Nephron progenitor cell (in vitro differentiated cells): ENCODE measurements at regions not wholly inside any gene's neighbourhood (a gene's known extent, or its start where the extent isn't known, plus 50 kb on each side); places are given as distances from the start of the nearest gene placed in this dataset.

Experiments
- DNase-seq: peaks from one replicate; pipeline ENCODE4 v3.0.0; 2021
- H3K27ac Mint-ChIP-seq: 2 replicates; pipeline ENCODE4 v1.8.0; 2021; ENCODE audit warnings: mild to moderate bottlenecking, moderate library complexity, mixed read lengths
- H3K27me3 Mint-ChIP-seq: 2 replicates; pipeline ENCODE4 v1.8.0; 2021; ENCODE audit warnings: mild to moderate bottlenecking, low read depth, mixed read lengths; ENCODE audit not compliant: poor library complexity
- H3K36me3 Mint-ChIP-seq: 2 replicates; pipeline ENCODE4 v1.8.0; 2021; ENCODE audit warnings: low read depth, mixed read lengths
- H3K4me1 Mint-ChIP-seq: 2 replicates; pipeline ENCODE4 v1.8.0; 2021; ENCODE audit warnings: mixed read lengths
- H3K4me3 Mint-ChIP-seq: 2 replicates; pipeline ENCODE4 v1.8.0; 2021; ENCODE audit warnings: mild to moderate bottlenecking, moderate library complexity, mixed read lengths
- H3K9me3 Mint-ChIP-seq: 2 replicates; pipeline ENCODE4 v1.8.0; 2021; ENCODE audit warnings: mild to moderate bottlenecking, moderate library complexity, mixed read lengths
- TF ChIP-seq, protein P1 (sequence below): fragments of 200-600 bp; sonication (generic); IDR thresholded peaks from 2 replicates; pipeline ENCODE4 v1.5.0; 2021; ENCODE audit warnings: antibody characterized with exemption

DNA sequence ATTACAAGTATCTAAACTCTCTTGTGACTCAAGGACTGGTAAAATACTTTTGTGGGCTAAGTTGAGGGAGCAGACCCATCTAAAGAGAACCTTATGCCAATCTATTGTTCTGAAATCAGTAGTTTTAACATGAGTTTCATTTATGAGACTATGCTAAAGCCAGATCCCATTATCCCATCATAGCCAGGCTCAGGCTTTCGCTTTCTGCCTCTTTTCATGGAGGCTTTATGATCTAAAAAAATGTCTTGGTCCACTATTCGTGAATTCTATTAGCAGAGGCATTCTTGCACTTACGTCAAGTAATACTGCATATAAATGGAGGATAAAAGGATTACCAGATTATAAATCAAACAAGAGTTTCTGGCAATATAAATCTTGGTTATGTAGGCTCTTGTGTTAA lies 1636.9 kb upstream of the ACVR2A start:
- TF ChIP-seq, protein P1, sequence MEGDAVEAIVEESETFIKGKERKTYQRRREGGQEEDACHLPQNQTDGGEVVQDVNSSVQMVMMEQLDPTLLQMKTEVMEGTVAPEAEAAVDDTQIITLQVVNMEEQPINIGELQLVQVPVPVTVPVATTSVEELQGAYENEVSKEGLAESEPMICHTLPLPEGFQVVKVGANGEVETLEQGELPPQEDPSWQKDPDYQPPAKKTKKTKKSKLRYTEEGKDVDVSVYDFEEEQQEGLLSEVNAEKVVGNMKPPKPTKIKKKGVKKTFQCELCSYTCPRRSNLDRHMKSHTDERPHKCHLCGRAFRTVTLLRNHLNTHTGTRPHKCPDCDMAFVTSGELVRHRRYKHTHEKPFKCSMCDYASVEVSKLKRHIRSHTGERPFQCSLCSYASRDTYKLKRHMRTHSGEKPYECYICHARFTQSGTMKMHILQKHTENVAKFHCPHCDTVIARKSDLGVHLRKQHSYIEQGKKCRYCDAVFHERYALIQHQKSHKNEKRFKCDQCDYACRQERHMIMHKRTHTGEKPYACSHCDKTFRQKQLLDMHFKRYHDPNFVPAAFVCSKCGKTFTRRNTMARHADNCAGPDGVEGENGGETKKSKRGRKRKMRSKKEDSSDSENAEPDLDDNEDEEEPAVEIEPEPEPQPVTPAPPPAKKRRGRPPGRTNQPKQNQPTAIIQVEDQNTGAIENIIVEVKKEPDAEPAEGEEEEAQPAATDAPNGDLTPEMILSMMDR, result no peak
- peaks cover 3% of the 10 kb centered on the region for H3K9me3 Mint-ChIP-seq
- no peaks in the 10 kb centered on the region for H3K4me1 Mint-ChIP-seq
- no peaks in the 10 kb centered on the region for H3K27me3 Mint-ChIP-seq
- no peaks in the 10 kb centered on the region for H3K36me3 Mint-ChIP-seq
- no peak overlapping the region for H3K4me3 Mint-ChIP-seq
- no peak overlapping the region for H3K27ac Mint-ChIP-seq
- DNase-seq, result no peak

DNA sequence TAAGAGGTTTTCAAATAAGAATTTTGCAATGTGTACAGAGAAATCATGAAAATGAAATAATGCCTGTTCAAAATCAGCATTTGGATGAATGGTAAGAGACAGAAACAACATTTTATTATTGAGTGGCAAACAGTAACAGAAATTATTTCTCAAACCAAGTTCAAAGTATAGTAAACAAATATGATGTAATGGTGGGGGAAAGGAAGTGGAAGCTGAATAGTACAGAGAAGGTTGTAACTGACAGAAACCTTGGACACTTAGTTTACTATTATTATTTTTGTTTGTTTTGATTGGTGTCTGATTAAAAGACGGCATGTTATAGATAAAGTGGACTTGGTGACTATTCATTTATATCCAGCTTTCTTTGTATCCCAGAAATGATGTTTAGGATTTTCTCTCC lies 1637.4 kb upstream of the ACVR2A start:
- H3K27me3 Mint-ChIP-seq, result no peaks in the 10 kb centered on the region

DNA sequence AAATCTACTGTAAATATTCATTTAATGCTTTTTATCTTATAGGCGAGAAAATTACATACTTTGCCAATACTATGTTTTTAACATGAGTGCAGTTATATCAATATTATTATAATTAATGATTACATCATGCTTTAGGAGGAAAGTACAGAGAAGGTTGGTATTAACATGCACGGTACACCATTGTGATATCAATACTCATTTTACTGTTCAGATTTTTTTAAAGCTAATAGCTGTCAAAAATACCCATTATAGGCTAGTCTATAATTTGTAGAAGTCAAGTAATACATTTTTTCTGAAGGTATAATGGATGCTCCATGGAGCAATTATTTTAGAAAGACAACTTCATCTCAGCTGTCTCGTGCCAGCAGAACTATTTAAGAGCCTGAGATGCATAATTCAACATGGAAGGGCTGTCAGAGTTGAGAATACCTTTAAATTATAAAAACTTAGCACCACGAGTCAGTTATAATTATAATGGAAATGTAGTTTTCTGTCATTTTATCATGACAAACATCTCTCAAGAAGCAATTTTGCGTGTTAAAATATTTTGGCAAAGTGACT lies 1641.7 kb upstream of the ACVR2A start:
- H3K36me3 Mint-ChIP-seq, result no peaks in the 10 kb centered on the region
- no peaks in the 10 kb centered on the region for H3K27me3 Mint-ChIP-seq
- DNase-seq, result no peak
- TF ChIP-seq, protein P1, result no peak
- H3K4me1 Mint-ChIP-seq, result no peaks in the 10 kb centered on the region
- no peak overlapping the region for H3K27ac Mint-ChIP-seq
- H3K4me3 Mint-ChIP-seq, result no peak overlapping the region
- no peaks in the 10 kb centered on the region for H3K9me3 Mint-ChIP-seq

More for the DNA sequence above, 1637.4 kb upstream of the ACVR2A start:
- Mint-ChIP-seq H3K9me3 (peaks cover 3% of the 10 kb centered on the region), H3K4me1 (no peaks in the 10 kb centered on the region), H3K36me3 (no peaks in the 10 kb centered on the region), H3K27ac (no peak overlapping the region), H3K4me3 (no peak overlapping the region)
- no peak for DNase-seq
- TF ChIP-seq, protein P1, result no peak

DNA sequence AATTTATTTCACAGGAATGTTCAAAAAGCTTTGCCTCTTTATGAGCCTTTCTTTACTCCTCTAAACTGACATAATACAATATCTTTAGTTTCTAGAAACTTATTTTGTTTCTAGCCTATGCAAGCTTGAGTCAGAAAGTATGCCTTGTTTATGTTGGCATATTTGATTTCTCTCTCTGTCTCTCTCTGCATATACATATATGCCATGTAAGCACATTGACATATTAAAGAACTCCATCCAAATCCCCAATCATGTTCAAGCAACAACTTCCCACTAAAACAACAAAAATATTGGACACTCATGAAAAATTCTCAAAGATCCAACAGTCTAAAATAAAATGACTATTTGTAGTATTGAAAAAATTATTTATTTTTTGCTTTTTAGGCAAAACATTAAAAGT lies 1651.2 kb upstream of the ACVR2A start:
- TF ChIP-seq, protein P1, result no peak
- no peak for DNase-seq

DNA sequence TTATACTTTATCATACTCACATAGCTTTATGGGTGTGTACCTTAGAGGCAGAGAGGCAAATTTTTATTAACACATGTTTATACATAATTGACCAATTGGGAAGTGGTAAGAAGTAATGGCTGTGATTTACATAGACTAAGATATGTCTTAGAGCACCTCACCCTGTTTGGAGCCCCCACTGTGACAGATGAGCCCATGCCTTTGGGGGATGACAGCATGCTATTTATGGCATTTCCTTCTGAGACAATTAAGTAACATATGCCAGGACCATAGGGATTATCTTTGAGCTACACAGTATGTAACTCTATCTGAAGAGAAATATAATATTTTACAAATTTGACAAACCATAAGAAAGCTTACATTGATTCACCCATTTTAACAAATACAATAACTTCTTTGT lies 1655.3 kb upstream of the ACVR2A start:
- no peak for DNase-seq
- Mint-ChIP-seq H3K36me3 (no peaks in the 10 kb centered on the region), H3K9me3 (no peaks in the 10 kb centered on the region), H3K4me3 (no peak overlapping the region), H3K4me1 (peaks cover 7% of the 10 kb centered on the region), H3K27me3 (peaks cover 5% of the 10 kb centered on the region), H3K27ac (no peak overlapping the region)
- TF ChIP-seq, protein P1, result no peak

More for the DNA sequence above, 1651.2 kb upstream of the ACVR2A start:
- H3K36me3 Mint-ChIP-seq, result no peaks in the 10 kb centered on the region
- no peaks in the 10 kb centered on the region for H3K27me3 Mint-ChIP-seq
- no peaks in the 10 kb centered on the region for H3K9me3 Mint-ChIP-seq
- no peak overlapping the region for H3K4me3 Mint-ChIP-seq
- no peak overlapping the region for H3K27ac Mint-ChIP-seq
- peaks cover 7% of the 10 kb centered on the region for H3K4me1 Mint-ChIP-seq

DNA sequence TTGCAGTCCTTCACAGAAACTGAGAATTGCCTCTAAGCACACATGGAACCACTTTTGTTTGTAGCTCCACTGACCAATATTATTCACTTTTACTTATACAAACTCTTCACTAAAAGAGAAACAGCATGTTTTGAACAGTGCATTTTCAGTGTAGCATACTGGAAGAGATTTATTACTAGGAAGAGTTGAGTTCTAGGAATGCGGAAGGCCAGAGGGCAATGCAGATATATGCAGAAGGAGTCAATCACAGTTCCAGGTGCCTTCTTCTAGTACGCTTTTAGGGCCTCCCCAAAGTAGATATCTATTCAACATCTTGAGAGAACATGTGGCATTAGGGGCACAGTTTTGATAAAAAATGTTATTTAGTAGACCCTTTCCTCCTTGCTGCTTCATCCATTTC lies 1654.0 kb upstream of the ZEB2 start:
- Mint-ChIP-seq H3K27me3 (no peaks in the 10 kb centered on the region), H3K4me3 (no peak overlapping the region), H3K9me3 (peaks cover 36% of the 10 kb centered on the region), H3K36me3 (peaks cover 5% of the 10 kb centered on the region), H3K27ac (no peak overlapping the region), H3K4me1 (no peaks in the 10 kb centered on the region)
- TF ChIP-seq, protein P1, result no peak
- no peak for DNase-seq
